Lower leg skin (tissue), 3 donors: ENCODE measurements at regions not wholly inside any gene's neighbourhood (a gene's known extent, or its start where the extent isn't known, plus 50 kb on each side); places are given as distances from the start of the nearest gene placed in this dataset.

Experiments used
- POLR2A ChIP-seq, 2 donors: fragments of 450-650 bp; IDR thresholded peaks; one replicate each; pipeline ENCODE4 v1.6.1; 2016 to 2017; ENCODE audit warnings: antibody characterized with exemption in 2 of 2, mild to moderate bottlenecking in 1 of 2, moderate library complexity in 1 of 2
- TF ChIP-seq, protein P1 (sequence below), 3 donors: fragments of 450-650 bp; IDR thresholded peaks; one replicate each; pipeline ENCODE4 v1.5.1; 2016; ENCODE audit warnings: antibody characterized with exemption in 3 of 3, mild to moderate bottlenecking in 3 of 3, moderate library complexity in 2 of 3

DNA sequence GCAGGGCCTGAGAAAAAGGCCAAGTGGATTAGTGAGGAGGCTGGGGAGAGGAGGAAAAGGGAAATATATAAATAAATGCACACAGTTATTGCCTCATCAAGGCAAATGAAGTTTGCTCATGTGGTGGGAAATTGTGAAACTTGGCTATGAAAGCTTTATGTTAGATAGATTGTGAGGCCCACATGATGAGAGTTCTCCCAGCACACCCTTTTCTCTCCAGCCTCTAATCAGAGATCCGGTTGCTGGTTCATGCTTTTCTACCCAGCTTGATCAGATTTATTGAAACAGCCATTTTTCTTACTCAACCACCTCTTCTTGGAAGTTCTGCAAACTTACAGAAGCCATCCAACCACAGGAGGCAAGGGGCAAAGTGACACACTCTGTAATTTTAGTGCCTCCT lies 125.8 kb upstream of the KLF4 start:
- TF ChIP-seq POLR2A (IDR thresholded peaks at IDR 0.05): no peak
- TF ChIP-seq, protein P1, sequence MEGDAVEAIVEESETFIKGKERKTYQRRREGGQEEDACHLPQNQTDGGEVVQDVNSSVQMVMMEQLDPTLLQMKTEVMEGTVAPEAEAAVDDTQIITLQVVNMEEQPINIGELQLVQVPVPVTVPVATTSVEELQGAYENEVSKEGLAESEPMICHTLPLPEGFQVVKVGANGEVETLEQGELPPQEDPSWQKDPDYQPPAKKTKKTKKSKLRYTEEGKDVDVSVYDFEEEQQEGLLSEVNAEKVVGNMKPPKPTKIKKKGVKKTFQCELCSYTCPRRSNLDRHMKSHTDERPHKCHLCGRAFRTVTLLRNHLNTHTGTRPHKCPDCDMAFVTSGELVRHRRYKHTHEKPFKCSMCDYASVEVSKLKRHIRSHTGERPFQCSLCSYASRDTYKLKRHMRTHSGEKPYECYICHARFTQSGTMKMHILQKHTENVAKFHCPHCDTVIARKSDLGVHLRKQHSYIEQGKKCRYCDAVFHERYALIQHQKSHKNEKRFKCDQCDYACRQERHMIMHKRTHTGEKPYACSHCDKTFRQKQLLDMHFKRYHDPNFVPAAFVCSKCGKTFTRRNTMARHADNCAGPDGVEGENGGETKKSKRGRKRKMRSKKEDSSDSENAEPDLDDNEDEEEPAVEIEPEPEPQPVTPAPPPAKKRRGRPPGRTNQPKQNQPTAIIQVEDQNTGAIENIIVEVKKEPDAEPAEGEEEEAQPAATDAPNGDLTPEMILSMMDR (IDR thresholded peaks at IDR 0.05): no peak
